ENCODE measurements at regions not wholly inside any gene's neighbourhood (a gene's known extent, or its start where the extent isn't known, plus 50 kb on each side); places are given as distances from the start of the nearest gene placed in this dataset.

- DNase-seq (ENCODE audit: low read depth): no peak
Measured at GRCh38 chr11:127424661-127425060, 424.1 kb upstream of the KIRREL3 start.

GRCh38 chr11:127420139-127420538 is 419.6 kb upstream of the KIRREL3 start:
- no peak for DNase-seq (ENCODE audit: low read depth)

GRCh38 chr11:127412722-127413380 is 412.3 kb upstream of the KIRREL3 start:
- DNase-seq (ENCODE audit: low read depth): no peak

DNA sequence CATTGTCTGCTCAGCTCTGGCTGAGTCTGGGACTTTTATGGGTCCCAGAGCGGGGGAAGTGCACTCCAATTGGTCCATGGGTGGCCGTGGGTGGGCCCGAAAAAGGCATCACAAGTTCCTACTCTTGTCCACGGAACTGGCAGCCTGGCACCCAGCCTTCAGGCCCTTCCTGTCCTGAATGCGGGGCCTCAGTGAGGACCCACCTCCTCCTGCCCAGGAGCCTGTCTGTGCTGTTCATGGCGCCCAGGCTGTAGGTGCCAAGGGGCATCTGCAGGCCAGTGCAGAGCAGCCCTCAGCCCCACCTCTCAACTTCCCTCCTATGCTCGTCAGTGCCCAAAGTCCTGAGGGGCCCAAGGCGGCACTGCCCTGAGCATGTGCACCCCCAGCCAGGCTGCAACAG is 411.7 kb upstream of the KIRREL3 start:
- DNase-seq (ENCODE audit: low read depth): no peak

DNA sequence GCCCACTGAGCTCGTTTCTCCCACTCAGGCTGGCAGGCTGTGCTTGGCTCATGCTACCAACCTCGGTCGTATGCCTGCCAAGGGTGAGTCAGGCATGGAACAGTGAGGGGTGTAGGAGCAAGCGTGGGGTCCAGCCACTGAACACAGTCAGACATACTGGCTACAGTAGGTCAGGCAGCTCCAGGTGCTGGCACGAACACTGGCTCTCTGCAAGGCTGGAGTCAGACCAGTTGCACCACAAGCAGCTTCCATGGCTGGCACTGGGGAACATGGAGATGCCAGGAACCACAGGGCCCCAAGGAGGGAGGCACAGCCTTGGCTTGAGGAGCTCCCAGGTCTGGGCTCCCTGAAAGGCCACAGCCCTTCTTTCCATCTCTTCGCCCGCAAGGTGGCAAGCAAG is 410.7 kb upstream of the KIRREL3 start:
- DNase-seq (ENCODE audit: low read depth): no peak

DNA sequence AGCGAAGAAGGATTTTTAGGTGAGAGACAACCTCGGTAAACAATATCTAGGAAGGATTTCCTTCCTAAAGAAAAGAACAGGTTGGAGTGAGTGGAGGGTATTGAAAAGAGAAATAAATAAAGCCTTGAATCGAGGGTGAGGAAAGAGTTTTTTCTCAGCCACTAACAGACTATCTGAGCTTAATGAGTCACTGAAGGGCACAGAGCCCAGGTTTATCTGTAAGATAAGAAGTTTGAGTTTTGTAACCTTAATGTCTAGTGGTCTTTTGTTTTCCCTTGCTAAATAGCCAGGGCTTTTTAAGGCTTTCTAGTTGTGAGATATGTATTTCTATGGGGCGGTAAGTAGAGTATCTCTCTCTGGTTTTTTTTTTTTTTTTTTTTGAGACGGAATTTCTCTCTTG is 394.5 kb upstream of the KIRREL3 start:
- peak; percentile 22 for DNase-seq (ENCODE audit: low read depth)

DNA sequence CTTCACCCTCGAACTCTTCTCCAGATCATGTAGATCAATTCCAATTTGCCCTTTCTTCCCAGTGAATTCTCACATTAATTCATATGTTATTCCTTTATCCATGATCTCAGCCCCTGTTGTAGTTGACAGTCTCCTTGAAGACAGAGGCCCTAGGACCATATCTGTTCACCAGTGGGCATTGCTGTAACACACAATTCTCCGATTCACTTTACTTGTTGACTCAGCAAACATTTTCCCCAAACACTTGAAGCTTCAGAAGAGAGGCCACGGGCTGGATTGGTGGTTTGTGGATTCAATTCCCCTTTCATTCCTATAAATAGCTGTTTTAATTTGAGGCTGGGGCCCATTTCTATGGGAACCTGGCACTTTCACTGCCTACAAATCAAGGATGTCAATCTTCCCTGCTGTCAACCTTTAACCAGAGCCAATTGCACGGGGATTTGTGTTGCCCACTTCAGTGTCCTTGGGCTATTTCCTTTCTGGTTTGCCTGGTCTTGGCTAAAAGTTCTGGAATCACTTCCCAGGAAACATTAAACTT is 393.0 kb upstream of the KIRREL3 start:
- no peak for DNase-seq (ENCODE audit: low read depth)

GRCh38 chr11:127392575-127392974 is 392.0 kb upstream of the KIRREL3 start:
- DNase-seq (ENCODE audit: low read depth): no peak

GRCh38 chr11:127390465-127390864 is 389.9 kb upstream of the KIRREL3 start:
- no peak for DNase-seq (ENCODE audit: low read depth)

GRCh38 chr11:127385071-127385470 is 384.5 kb upstream of the KIRREL3 start:
- no peak for DNase-seq (ENCODE audit: low read depth)

GRCh38 chr11:127383026-127383425 is 382.5 kb upstream of the KIRREL3 start:
- DNase-seq (ENCODE audit: low read depth): no peak

- DNase-seq (ENCODE audit: low read depth): no peak
Measured at GRCh38 chr11:127381247-127381646, 380.7 kb upstream of the KIRREL3 start.

- DNase-seq (ENCODE audit: low read depth): no peak
Measured at GRCh38 chr11:127379686-127380085, 379.1 kb upstream of the KIRREL3 start.

DNA sequence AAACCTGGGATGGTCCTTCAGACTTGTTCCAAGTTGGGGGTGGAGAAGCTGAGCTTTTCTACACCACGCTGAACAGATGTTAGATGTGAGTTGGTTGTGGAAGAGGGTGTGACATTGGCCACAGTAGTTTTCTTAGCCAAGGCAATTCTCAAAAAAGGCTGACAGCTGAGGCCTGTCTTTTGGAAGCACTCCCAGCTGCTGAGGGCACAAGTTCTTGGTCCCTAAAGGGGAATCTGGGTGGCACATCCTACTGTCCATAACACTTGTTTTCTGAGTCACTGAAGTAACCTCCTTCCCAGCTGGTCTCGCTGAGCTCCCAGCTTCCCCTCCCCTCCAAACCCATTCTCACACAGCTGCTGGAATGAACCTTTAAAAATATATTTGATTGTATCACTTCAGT is 375.7 kb upstream of the KIRREL3 start:
- DNase-seq (ENCODE audit: low read depth): no peak

DNA sequence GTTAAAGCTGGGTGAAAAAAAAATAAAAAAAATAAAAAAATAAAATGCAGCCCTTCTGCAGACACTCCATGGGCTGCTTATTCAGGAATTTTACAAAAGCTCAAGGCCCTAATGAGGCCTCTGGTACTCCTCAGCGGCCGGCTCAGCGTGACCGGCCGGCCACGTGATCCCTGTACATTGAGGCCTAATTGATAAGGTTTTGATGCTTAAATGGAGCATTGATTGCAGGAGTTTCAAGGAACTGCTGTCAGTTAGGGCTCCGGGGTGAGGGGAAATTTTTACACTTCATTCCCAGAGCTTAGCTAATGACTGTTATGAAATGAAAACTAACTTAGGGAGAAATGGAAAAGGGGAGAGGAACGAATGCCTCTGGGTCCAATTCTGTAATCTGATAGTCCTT is 368.8 kb upstream of the KIRREL3 start:
- no peak for DNase-seq (ENCODE audit: low read depth)

- DNase-seq (ENCODE audit: low read depth): no peak
Measured at GRCh38 chr11:127362754-127363308, 362.3 kb upstream of the KIRREL3 start.

GRCh38 chr11:127358160-127358559 is 357.6 kb upstream of the KIRREL3 start:
- DNase-seq (ENCODE audit: low read depth): no peak

GRCh38 chr11:127350476-127350875 is 349.9 kb upstream of the KIRREL3 start:
- DNase-seq (ENCODE audit: low read depth): no peak

GRCh38 chr11:127345819-127346459 is 345.4 kb upstream of the KIRREL3 start:
- DNase-seq (ENCODE audit: low read depth): peak; percentile 39

GRCh38 chr11:127340438-127340837 is 339.9 kb upstream of the KIRREL3 start:
- peak; percentile 12 for DNase-seq (ENCODE audit: low read depth)

GRCh38 chr11:127339376-127339775 is 338.8 kb upstream of the KIRREL3 start:
- DNase-seq (ENCODE audit: low read depth): no peak

DNA sequence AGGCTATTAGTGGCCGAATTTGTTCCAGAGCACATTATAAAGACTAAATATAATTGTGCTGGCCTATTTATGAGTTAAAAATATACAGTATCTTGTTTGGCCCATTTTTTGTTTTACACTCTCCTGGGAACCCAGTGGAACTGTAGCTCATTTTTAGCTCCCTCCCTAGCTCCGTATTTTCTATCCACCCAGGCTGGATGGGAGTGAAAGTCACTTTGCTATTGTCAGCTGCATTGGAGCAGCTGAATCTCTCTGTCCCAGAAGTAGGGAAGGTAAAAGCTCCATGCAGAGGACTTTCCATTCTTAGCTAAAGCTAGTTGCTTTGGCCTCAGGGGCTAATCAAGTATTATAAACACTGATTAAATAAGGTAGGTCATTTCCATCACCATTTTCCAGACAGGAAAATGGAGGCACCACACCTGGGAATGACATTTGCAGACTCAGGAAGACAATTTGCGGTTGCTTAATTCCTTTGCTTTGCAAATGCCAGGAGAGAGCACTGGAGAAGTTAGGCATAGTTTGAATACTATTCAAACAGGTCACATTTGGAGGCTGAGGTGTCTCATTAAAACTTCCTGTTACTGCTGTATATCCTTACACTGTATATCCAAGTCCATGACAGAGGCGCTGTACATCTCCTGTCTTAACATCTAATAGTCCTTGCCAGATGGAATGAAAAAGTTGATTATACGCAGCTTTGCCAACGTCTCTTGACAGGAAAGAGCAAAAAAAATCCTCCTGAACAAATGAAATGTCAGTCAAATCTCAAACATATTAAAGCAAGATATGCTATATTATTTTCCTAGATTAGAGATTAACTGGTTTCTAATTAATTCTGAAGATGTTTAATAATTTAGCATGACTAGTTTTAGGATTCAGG is 338.1 kb upstream of the KIRREL3 start:
- DNase-seq (ENCODE audit: low read depth): no peak

All from Daoy (cell line).